HG03159 (cell line): ENCODE measurements at regions not wholly inside any gene's neighbourhood (a gene's known extent, or its start where the extent isn't known, plus 50 kb on each side); places are given as distances from the start of the nearest gene placed in this dataset.

ENCODE experiments used
- ATAC-seq: cut with Tn5 transposase; IDR thresholded peaks from one replicate; pipeline ENCODE4 v1.9.1; 2021; ENCODE audit warnings: mild to moderate bottlenecking, moderate library complexity; ENCODE audit not compliant: unreplicated experiment

DNA sequence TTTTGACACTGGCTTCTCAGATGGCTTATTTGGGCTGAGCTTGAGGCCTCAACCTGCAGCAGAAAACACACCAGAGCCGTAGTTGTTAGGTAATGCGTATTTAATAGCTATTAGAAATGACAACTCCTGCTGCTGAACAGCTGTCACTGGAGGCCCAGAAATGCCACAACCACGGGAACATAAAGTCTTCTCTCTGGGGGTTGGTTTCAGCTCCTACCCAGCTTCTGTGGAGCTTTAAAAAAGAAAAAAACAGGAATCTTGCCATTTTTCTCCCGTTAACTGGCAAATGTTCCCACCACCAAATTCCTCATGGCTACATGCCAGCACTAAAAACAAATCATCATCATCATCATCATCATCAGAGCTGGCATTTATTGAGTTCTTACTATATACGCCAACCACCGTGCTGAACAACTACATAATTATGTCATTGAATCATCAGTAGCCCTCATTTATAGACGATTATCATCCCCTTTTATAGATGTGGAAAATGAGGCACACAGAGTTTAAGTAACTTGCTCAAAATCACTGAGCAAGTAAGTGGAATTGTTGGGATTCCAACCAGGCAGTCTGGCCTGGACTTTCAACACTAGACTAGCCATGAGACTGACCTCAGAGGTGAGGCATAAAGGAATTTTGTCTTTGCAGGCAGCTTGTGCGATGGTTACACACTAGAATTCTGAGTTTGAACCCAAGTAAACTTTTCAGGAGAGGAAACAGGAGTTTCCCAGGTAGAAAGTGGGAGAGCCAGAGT lies 185.3 kb upstream of the WWC1 start:
- ATAC-seq, result no peak

DNA sequence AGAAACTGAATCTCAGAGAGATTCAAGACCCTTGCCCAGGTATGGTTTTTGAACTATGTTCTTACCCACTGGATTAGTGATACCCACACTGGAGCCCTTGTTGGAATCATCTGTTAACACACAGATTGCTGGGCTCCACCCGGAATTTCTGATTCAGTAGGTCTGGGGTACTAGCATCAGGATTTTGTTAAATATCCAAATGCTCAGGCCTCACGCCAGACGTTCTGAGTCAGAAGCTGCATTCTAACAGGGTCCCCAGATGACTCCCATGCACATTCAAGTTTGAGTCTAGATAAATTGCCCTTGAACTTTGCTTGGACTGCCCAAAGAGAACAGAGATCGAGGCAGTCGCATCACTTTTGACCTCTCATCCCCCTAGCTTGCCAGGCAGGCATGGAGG lies 182.0 kb upstream of the WWC1 start:
- ATAC-seq, result no peak

GRCh38 chr5:168110384-168110783 lies 181.1 kb upstream of the WWC1 start:
- ATAC-seq, result no peak

DNA sequence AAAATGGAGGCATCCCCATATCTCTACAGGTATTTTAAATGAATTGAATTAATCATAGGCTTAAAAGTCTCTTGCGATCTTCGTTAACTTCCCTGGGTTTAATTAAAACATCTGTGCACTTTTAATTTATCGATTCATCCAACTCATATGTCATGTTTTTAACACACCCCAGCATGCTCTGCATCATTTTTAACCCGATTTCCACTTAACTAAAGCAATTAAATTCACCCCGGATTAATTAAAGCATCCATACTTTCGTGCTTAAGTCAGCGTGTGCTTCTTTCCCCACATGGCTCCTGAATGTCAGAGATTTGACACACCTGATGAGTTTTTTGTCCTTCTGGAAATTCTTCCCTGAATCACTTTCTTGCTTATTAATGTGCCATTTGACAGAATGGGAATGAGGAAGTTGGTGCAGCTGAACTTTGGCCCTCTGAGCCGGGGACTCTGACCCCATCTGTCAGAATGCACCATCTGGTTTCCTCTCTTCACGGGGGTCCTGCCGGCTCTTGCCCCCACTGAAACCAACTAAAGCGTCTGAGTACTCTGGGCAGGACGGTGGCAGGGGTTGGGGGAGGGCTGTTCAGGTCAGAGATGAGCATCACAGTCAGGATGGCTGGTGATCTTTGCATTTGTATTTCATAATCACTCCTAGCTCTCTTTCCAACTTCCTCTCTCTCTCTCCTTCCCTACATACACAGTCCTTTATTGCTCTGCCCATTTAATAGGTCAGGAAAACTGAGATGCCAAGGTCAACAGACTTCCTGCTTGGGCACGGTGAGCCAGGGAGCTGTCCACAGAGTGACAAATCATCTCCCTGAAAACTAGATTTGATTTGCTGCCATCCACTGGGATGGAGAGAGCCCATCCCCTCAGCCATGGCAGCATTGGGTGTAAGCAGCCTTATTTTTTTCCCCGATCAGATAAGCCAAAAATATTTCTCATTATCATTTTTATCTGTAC lies 180.3 kb upstream of the WWC1 start:
- no peak for ATAC-seq

DNA sequence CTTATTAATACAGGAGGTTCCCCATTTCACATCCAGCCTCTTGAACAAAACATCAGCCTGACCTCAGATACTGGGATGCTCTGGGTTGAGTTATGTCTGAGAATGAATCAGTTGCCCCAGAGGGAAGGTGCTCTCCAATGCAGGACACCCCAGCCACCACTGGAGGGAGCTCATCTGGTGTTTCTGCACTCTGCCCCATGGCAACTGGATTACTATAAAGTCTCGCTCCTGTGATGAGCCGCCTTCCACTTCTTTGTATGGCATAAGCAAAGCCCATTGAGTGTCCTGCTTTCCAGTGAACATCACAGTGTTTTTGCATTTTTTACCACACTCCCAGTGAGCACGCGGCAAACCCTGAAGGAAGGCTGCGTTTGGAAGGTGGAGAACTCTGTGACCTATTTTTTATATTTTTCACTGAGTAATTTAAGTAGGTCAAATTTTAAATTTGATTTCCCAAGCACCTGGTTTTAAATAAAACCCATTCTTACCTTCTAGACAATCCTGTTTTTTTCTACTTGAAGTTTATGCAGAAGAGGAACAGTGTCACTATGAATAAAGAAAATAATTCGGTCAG lies 176.9 kb upstream of the WWC1 start:
- ATAC-seq, result peak; percentile 91

DNA sequence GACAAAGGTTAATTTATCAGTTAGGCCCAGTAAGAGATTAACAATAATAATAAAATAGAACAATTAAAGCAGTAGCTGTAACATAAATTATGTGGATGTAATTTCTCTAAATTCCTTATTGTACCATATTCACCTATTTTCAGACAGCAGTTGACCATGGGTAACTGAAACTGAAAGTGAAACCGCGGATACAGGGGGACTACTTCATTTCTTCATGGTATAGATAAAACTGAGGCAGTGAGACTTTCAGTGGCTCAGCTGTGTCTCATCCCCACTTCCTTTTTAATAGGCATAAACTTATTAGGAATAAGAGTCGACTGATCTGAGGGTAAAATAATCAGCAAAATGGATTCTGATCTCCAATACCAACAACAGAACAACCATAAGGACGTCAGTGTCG lies 174.0 kb upstream of the WWC1 start:
- ATAC-seq, result no peak

- no peak for ATAC-seq
Observed at GRCh38 chr5:168118042-168118668, 173.3 kb upstream of the WWC1 start.

GRCh38 chr5:168120401-168121137 lies 170.9 kb upstream of the WWC1 start:
- ATAC-seq, result no peak

GRCh38 chr5:168121138-168121494 lies 170.3 kb upstream of the WWC1 start:
- ATAC-seq, result no peak

DNA sequence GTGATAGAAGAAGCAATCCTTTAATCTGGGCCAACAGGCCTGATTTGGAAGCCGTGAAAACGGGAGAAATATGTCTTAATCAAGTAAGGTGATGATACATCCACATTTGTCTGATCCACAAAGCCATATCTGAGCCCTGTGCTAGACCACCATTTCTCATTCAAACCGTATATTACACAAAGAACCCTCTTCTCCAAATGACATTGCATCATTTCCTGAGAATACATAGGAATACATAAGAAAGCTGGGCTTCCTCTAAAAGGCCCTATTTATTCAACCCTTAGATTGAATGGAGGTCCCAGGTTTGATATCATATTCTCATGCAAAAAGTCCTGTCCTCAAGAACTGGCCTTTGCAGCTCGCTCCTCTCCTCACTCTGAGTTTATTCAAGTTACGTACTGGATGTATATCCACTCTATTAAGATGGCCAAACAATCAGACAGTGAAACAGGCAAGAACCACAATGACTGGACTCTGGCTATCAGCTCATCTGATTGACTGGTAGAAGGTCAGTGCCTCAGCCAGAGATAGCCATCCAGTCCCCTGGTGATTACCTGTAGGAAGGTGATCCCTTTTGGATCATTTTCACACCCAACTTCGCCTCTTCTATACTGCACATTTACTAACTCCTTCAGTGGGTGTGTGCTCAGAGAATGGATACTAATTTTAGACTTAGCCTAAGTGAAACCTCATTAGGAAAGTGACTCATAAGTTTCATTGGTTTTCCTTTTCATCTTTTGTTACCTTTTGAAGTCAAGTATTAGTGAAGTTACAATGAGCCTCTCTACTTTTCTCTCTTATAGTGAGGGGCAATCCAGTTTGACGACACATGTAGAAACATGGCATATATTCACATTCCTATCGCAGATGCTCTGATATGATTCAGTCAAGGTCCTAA lies 167.6 kb upstream of the WWC1 start:
- ATAC-seq, result peak; percentile 81

DNA sequence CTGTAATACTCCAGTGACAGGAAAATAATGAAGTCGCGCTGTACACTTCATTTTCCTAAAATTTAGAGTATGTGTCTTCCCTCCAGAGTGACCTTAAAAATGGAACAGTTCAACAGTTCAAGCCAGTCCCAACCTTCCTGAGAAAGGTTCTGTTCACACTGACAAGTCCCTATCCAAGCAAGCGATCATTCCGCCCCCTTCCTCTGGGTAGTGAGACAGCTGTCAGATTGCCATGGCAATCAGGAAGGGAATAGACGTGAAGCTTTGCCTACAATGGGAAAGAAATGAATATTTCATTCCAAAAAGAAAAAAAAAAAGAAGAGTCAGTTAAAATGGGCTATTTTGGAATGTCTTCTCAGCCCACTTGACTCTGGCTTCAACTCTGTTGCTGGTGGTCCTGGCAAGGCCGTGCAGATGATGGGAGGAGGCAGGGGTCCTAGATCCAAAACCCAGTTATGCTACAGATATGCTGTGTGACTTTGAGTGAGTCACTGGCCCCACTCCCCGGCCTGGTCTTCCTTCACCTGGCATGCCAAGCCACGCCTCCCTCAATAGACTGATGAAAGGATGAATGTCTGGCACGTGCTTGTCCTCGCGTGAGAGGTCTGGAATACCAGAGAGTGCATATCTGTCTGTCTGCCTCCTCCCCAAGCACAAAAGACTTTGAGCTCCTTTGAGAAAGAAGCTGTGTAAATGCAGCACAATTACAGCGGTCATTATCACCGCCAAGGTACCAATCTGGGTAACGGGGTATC lies 165.8 kb upstream of the WWC1 start:
- ATAC-seq, result no peak

DNA sequence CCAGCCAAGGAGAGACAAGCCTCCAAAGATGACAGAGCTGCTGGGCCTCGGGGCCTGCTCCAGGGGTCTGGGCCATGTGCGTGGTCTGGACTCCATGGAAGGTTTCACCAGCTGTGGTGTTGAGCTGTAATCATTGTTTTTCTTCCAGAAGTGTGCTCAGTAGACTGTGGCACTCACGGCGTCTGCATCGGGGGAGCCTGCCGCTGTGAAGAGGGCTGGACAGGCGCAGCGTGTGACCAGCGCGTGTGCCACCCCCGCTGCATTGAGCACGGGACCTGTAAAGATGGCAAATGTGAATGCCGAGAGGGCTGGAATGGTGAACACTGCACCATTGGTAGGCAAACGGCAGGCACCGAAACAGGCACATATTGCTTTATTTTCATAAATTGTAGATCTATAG lies 164.8 kb upstream of the WWC1 start:
- ATAC-seq, result no peak

DNA sequence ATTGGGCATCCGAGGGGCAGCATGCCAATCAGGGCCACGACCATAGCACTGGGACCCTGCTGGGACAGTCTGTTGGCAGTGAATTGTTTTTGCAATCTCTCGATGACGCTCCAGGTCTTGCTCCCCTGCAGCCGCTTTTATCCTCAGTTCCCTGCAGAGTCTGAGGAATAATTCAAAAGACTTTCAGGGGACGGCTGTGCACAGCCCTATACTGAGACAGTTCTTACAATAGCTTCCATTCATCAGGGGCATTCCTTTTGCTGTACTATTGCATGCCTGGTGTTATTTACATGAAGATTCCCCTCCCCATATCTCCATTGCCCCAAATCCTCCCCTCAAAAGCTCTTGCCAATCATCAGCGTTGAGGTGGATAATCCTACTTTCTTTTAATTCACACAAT lies 163.3 kb upstream of the WWC1 start:
- ATAC-seq, result no peak

GRCh38 chr5:168128557-168128956 lies 162.9 kb upstream of the WWC1 start:
- no peak for ATAC-seq

DNA sequence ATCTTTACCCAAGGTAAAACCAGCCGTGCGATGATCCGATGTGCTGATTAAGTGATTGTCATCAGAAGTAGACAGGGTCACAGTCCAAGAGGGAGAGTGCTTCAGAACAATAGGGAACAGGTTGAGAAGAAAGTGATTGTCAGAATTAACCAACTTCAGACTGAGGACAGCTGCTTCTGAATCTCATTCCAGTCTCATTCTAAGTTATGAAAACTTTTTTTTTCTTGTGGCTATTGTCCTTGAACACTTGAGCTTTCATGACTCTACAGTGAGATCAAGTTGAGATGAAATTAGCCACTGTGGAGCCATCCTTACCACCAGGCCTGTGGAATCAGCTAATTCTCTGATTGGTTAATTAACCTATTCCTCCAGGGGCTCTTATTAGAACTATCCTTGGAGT lies 159.9 kb upstream of the WWC1 start:
- no peak for ATAC-seq

DNA sequence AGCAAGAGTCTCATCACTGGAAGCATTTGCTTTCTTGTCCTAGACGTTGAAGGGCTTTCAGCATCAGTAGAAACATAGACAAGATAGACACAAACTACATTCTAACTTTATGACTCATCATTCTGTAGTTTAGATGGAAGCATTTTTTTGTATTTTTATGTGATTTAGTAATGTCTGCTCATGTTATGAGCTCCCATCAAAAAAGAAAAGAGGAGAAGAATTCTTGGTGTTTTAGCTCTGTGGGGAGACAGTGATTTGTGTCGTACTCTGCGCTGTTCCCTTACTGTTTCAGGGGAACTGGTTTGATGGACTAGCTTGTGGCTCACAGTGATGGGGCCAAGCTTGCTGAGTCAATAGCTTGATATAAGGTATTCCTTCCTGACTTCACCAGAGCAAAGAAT lies 159.2 kb upstream of the WWC1 start:
- ATAC-seq, result no peak

GRCh38 chr5:168135897-168136296 lies 155.5 kb upstream of the WWC1 start:
- peak; percentile 94 for ATAC-seq

GRCh38 chr5:168136340-168136739 lies 155.1 kb upstream of the WWC1 start:
- peak; percentile 11 for ATAC-seq

DNA sequence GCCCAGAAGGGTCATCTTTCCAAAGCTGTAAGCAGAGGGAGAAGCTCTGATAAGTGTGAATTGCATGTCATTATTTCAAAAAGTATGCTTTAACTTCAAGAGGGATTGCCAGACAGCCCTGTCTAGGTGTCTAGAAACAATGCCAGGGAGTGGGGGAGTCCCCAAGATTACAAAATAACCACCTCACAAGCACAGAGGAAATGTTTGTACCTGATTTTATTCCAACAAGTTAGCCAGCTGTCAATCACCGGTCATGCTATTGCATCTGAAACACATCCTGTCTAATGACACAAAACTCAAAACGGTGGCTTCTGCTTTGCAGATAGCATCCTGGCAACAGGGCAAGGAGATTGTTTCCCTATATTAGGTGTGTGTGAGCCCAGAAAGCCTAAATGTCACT lies 154.2 kb upstream of the WWC1 start:
- ATAC-seq, result no peak
